ENCODE measurements at regions not wholly inside any gene's neighbourhood (a gene's known extent, or its start where the extent isn't known, plus 50 kb on each side); places are given as distances from the start of the nearest gene placed in this dataset.
"Not testable (repeated sequence)": the region's sequence is repeated elsewhere in the genome, so short reads cannot be mapped to it uniquely, and the experiment has no call there.

DNA sequence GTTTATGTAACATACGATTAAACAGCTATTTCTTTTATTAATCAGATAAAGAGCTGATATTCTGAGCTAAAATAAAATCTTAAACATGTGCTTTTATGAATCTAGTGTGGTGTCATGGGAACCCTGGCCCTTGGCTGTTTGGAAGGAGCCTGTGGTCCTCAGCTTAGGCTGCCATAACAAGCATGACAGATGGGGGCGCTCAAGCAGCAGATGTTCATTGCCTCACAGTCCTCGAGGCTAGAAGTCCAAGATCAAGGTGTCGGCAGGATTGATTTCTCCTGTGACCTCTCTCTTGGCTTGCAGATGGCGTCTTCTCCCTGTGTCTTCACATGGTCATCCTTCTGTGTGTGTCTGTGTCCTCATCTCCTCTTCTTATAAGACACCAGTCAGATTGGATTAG, 448.2 kb downstream of the GADD45G start:
- peak in 1 of 2 donors; percentile 14 for DNase-seq (ENCODE audit: low read depth in 2 of 2)

DNA sequence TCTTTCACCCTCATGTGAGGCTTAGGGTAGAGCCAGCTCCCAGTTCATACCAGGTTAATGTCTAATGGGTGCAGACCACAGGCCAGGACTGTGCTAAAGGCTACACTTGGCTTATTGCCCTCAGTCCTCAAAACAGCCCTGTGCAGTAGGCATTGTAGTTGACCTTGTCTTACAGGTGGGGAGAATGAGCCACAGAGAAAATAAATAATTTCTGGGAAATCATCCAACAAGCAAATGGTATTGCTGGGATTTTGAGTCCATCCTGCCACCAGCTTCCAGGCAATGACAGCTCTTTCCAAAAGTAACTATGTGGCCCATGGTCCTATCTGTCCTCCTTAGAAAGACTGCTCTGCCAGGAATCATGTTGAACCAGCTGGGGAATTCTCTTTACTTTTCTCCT, 450.0 kb downstream of the GADD45G start:
- DNase-seq (ENCODE audit: low read depth in 2 of 2): no peak

DNA sequence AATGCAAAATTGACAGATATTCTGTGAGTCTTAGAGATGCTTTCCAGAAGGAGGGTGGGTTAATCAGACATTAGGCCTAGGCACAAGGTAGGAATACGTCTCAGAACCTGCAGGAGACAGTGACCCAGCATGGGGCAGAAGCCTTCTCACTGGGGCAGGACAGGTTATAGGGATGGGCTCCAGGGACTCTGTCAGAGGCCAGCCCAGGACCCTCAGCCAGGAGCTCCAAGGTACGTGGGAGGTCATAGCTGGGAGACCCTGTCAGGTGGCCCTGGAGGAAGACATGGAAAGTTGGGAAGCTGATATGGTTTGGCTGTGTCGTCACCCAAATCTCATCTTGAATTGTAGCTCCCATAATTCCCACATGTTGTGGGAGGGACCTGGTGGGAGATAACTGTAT, 450.4 kb downstream of the GADD45G start:
- DNase-seq (ENCODE audit: low read depth in 2 of 2): no peak

DNA sequence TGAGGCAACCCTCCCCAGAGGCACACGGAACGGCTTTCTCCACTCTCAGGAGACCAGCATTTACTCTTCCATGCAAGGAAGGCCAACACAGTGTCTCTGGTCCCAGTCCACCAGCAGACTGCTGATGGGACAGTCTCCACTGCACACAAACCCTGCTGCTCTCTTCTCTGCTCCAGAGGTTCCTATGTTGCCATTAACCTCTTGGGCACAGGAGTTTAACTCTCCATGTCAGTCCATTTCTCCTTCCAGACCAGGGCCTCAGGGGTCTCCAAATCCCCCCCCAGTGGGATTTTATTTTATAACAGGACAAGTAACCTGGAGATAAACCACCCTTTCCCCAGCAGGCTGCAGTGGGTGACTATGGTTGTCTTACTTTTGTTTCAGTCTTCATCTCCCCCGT, 452.5 kb downstream of the GADD45G start:
- DNase-seq (ENCODE audit: low read depth in 2 of 2): no peak

DNA sequence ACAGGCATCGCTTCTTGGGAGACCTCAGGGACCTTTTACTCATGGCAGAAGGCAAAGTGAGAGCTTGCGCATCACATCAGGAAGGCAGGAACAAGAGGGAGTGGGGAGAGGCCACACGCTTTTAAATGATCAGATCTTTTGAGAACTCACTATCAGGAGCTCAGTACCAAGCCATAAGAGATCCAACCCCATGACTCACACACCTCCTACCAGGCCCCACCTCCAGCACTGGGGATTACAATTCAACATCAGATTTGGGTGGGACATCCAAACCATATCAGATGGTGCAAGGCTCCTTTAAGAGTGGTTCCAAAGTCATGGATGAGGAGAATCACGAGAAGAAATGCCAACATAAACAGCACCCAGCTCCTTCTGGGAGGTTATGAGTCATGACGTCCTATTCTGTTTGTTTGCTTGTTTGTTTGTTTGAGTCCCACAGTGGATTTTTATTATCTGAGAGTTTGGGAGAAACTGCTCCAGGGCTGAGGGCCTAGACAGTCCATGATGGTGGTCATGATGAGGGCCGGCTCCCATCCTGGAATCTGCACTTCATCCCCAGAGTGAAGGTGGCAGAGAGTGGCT, 453.5 kb downstream of the GADD45G start:
- no peak for DNase-seq (ENCODE audit: low read depth in 2 of 2)

DNA sequence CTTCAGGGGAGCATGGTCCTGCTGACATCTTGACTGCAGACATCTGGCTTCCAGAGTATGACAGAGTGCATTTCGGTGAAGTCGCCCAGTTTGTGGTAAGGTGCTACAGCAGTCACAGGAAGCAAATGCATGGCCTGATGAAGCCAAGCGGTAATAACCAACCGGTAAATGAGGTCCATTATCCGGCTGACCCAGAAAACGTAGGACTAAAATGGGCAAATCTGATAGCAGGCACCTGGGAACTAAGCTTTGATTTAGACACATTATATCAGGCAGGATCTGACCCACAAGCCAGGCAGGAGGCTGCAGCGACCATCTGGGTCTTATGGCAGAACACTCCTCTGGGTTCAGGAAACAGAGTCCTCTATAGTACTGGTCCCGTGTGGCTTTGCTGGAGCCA, 454.6 kb downstream of the GADD45G start:
- DNase-seq (ENCODE audit: low read depth in 2 of 2): no peak

DNA sequence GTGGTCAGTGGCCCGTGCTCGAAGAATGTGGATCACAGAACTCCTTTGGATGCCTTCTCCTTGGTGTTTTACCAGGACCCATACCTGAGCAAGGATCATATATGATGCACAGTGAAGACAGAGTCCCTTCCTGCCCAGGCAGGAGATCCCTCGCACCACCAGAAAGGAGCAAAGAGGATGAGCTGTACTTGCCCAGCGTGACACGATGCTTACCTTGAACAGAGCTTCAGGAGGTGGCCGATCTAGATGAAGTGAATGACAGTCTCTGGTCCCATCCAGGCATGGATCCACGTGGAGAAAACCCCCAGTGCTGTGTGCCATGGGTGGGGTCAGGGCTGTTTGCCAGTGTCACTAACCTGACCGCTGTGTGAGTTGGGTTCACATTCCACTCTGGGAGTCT, 455.4 kb downstream of the GADD45G start:
- no peak for DNase-seq (ENCODE audit: low read depth in 2 of 2)

DNA sequence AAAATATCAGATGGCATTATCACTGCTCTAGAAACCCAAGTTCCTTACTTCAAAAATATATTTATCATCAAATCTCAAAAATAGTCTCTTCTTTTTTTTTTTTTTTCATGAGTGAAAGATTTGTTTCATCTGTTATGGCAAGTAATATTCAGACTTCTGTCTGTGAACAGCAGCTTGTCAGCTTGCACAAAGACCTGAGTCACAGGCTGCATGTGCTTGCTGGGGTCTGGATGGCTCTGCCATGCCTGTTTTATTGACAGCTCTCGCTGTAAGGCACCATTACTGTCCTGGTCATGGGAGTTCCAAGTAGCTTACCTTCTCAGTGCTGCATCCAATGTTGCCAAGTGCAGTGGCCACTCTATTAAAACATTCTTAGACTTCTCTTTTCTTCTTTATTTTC, 456.4 kb downstream of the GADD45G start:
- DNase-seq (ENCODE audit: low read depth in 2 of 2): no peak

DNA sequence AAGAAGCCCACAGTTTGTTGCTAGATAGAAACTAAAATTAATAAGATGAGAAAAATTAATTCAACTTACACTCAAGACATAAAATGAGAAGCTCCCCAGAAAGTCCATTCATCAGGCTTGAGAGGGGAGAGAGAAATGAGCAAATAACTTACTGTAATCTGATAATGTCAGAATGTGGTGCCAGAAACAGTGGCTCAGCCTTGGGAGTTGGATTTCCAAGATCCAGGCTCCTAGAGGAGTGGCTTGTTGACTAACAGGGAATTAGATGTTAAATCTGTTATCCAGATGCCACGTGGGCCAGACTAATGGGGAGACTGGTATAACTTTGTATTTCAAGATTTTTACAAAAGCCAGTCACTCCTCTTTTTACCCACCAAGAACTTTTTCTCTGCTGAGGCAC, 458.2 kb downstream of the GADD45G start:
- DNase-seq (ENCODE audit: low read depth in 2 of 2): no peak

DNA sequence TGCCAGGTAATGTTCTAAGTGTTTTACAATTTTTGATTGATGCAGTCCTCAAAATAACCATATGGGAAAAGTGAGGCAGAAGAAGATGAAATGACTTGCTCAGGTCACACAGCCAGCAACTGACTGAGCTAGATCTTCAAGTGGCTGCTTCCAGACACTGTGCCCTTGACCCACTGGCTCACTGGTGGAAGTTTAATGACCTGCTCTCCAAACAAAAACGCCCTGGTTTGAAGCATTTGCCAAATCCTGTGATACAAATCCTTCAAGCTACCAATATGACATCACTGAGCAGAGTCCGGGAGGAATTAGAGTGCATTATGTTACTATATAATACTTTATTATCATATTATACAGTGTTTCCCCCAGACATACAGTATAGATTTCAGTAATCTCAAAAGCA, 459.4 kb downstream of the GADD45G start:
- no peak for DNase-seq (ENCODE audit: low read depth in 2 of 2)

DNA sequence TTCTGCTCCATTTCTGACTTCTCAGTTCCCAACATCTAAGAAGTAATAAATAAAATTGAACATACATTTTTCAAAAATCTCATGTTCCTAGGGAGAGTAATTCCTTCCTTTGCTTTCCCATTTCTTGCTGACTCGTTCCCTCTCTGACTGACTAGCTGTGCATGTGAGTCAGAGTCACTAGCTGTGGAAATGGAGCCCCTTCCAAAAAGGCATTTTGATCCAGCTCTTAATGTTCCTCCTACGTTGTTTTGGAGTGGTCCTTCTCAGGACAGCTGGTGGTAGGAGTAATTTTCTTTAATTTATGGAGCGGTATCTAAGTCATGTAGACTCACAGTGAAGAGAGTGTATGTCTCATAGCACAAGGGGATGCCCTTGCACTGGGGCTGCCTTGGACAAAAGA, 460.2 kb downstream of the GADD45G start:
- no peak for DNase-seq (ENCODE audit: low read depth in 2 of 2)

DNA sequence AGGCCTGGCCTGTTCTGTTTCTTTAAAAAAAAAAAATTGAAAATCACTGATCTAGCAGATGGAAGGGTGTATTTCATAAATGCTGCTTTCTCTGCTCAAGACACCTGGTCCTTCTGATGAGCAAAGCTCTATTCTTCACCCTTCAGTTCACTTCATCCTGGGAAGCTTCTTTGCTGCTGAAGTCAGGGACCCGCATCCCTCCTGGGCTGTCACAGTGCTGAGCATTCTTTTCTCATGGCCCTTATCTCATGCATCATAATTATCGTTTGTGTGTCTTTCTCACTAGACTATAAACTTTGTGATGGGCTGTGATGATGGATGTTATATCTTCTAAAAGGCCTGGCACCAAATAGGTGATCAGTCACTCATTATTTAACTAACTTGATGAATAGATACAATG, 461.0 kb downstream of the GADD45G start:
- no peak for DNase-seq (ENCODE audit: low read depth in 2 of 2)

DNA sequence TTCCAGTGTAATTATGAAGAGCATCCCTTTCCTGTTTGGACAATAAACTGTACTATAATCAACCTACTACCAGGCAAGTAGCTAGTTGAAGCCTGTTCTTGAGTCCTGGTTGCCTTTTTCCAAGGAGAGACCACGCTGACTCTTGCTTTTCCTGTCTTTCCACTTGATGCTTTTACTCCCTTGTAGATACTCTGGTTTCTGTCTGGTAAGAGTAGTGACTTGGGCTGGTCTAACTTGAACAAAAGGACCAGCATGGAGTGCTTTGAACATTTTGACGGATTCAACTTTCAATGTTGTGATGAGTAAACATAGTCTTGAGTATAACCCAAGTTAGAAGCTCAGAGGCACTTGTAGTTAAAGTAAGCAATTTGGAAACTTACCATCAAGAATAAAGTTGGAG, 464.3 kb downstream of the GADD45G start:
- DNase-seq (ENCODE audit: low read depth in 2 of 2): no peak

DNA sequence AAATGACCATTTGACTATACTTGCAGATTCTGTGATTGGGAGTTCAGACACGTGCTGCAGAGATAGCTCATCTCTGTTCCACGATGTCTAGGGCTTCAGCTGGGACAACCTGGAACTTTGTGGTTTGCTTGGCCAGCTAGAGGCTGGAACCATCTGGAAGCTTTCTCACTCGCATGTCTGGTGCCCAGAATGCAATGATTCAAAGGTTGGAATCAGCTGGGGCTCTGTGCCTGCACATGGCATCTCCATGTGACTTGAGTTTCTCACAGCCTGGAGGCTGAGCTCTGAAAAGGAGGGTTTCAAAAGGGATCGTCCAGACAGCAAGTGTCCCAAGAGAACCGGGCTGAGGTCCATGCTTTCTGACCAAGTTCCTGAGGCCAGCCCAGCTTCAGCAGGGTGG, 465.2 kb downstream of the GADD45G start:
- no peak for DNase-seq (ENCODE audit: low read depth in 2 of 2)

DNA sequence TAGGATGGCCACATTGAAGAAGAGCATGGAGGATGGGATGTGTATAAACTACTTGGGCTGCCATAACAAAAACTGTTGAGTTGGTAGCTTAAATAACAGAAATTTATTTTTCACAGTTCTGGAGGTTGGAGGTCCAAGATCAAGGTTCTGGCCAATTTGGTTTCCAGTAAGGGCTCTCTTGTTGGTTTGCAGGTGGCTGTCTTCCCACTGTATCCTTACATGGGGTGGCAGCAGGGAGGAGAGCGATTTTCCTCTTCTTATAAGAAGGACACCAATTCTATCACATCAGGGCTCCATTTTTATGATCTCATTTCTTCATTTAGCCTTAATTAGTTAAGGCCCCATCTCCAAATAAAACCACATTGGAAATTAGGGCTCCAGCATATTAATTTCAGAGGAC, 465.7 kb downstream of the GADD45G start:
- DNase-seq (ENCODE audit: low read depth in 2 of 2): no peak

DNA sequence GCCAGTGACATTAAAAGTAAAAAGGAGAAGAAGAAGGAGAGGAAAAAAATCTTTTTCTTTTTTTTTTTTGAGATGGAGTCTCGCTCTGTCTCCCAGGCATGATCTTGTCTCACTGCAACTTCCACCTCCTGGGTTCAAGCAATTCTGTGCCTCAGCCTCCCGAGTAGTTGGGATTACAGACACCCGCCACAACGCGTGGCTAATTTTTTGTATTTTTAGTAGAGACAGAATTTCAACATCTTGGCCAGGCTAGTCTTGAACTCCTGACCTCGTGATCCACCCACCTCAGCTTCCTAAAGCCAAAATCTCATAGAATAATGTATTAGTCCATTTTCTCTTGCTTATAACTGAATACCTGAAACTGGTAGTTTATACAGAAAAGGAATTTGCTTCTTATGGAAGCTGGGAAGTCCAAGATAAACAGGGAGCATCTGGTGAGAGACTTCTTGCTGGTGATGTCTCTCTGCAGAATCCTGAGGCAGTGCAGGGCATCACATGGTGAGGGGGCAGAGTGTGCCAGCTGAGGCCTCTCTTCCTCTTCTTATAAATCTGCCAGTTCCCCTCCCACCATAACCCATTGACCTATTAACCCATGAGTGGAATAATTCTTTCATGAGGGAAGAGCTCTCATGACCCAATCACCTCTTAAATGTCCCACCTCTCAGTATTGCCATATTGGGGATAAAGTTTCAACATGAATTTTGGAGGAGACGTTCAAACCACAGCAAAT, 466.3 kb downstream of the GADD45G start:
- DNase-seq (ENCODE audit: low read depth in 2 of 2): no peak

DNA sequence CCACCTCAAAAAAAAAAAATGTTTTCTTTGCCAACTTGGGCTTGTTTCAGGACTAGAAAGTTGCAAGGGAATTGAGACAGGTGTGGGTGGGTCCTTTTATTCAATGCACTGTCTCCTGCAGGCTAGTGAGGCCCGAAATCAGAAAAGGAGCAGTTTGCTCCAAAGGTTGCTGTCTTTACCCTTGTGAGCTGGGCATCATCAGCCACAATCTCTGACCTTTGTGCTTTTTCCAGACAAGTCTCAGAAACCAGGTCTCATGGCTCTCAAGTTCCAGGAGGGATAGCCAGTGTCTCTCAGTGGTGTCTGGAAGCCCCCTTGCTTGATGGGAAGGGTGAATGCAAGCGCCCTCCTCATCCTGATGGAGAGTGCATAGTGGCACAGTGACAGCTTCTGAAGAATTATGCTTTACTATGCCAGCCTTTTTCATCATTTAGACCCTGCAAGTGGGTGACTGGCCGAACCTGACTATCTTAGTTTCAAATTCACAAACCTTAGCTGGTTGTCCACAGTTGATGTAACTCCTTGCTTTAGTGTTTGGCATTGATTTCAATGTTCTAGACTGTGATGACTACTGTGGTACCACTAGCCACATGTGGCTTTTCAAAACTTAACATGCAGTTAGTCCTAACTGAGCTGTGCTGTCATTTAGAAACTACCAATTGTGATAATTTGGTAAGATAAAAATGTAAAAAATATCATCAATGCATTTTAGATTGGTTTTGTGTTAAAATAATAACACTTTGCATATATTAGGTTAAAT, 468.6 kb downstream of the GADD45G start:
- no peak for DNase-seq (ENCODE audit: low read depth in 2 of 2)

DNA sequence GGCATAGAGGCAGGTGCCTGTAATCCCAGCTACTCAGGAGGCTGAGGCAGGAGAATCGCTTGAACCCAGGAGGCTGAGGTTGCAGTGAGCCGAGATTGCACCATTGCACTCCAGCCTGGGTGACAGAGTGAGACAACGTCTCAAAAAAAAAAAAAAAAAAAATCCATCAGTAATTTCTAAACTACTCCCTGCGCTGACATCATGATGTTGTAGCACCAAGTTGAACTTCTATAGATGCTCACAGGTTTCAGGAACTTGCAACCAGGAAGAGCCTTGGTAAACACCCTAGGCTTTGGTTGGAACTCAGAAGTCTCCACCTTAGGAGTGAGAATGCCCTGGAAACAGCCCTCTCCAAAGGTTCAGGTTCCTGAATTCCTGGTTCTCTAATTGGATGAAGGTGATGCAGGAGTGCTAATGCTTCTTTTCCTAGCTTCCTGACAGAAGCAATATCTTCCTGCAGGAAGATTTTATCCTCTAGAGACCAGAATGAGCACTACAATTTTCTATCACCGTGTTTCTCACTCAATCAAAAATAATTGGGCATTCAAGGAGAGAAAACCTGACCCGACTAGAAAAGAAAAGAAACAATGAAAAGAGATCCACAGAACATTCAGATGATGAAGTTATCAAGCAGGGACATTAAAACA, 469.6 kb downstream of the GADD45G start:
- no peak for DNase-seq (ENCODE audit: low read depth in 2 of 2)

DNA sequence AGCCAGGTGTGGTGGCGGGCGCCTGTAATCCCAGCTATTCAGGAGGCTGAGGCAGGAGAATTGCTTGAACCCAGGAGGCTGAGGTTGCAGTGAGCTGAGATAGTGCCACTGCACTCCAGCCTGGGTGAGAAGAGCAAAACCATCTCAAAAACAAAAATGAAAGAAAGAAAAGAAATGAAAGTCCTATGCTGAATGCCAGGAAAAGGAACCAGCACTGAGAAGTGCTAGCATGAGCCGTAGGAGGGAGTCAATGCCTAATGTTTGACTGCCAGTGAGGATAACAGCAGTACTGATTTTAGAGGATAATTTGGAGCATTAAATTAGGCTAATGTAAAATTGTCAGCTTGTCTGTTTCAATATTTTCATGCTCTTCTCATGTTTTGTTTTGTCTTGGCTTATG, 472.8 kb downstream of the GADD45G start:
- DNase-seq (ENCODE audit: low read depth in 2 of 2): not testable (repeated sequence)

DNA sequence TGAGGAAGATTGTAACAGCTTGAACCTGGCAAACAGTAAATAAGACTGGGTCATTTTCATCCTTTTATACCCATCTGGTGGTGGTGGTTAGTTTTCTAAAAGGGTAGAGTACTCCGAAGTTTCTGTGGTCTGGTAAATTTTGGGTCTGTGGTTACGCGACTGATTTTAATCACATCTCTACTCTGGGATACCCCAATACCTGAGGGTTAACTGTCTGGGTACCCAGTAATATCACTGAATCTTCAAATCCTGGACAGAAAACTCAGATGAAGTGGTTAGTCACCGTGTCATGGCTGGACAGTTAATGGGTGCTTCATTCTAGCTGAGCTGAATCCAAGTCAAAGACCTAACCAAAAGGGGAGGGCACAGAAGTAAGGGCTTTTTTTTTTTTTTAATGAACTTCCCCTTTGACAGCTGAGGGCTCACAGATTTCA, 474.2 kb downstream of the GADD45G start:
- DNase-seq (ENCODE audit: low read depth in 2 of 2): no peak

DNA sequence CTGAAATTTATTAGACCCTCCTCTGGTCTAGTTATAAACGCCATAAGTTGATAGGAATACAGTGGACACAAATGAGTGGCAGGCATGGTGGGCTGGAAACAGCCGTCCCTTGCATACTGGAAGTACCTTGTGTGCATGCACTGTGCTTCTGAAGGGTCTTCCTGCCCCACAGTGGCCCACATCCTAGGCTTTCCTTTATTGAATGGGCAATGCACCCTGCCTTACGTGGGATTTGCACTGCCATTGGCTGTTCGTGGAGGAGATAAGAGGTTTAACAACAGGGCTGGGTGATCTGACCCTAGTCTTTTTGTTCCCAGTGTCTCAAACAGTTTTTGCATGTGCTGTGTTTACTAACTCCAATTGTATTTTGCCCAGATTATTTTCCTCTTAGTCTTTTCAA, 480.8 kb downstream of the GADD45G start:
- DNase-seq (ENCODE audit: low read depth in 2 of 2): no peak

DNA sequence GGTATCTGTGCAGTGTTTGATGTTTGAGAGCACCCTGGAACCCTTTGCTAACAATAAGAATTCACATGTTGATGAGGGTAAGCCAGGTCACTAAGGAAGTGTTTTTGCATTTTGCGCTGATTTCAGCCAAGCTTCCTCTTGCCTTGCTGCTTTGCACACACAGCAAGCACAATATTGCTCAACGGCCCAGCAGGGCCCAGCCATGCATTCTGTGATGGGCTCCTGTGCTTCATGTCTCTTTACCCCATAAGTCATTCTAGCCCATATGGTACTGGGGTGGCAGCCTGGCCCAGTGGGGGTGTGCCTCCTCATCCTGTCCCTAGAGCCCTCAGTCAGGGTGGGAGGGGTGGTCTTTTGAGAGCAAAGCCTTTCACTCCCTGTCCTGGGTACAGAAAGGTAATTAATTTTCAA, 481.3 kb downstream of the GADD45G start:
- no peak for DNase-seq (ENCODE audit: low read depth in 2 of 2)

All from lung microvascular endothelial cell (primary cell).